Prostate gland (tissue), 2 donors: ENCODE measurements at regions not wholly inside any gene's neighbourhood (a gene's known extent, or its start where the extent isn't known, plus 50 kb on each side); places are given as distances from the start of the nearest gene placed in this dataset.

Source experiments
- POLR2AphosphoS5 ChIP-seq: sonication (generic); formaldehyde crosslinking; IDR thresholded peaks from one replicate; pipeline ENCODE4 v1.6.1; 2017; ENCODE audit warnings: antibody characterized with exemption
- TF ChIP-seq, protein P1 (sequence below), 4 experiments: fragments of 200-600 bp in 2 of 4; fragments of 450-650 bp in 2 of 4; sonication (generic) in 2 of 4; IDR thresholded peaks; 1 replicate in 3 of 4; 2 replicates in 1 of 4; pipeline ENCODE4 v1.5.1; 2016 to 2019; ENCODE audit warnings: antibody characterized with exemption in 4 of 4, mild to moderate bottlenecking in 2 of 4, moderate library complexity in 2 of 4

DNA sequence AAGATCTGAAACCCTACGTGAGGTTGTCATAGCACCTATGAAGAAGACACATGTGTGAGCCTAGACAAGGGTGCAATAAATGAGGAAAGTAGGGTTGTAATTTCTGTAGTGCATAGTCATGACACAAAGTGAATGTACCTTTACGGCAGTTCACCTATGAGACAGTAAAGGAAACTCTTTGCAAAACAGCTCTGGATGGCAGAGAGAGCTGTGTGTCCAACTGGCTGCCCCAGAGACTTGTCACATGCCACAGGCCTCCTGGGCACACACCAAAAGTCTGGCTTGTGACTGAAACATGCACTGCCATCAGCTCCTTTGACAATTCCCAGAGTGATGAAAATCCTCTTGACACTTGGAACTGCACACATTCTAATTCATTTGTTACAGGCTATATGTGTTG lies 90.7 kb upstream of the NAMPT start:
- TF ChIP-seq, protein P1, sequence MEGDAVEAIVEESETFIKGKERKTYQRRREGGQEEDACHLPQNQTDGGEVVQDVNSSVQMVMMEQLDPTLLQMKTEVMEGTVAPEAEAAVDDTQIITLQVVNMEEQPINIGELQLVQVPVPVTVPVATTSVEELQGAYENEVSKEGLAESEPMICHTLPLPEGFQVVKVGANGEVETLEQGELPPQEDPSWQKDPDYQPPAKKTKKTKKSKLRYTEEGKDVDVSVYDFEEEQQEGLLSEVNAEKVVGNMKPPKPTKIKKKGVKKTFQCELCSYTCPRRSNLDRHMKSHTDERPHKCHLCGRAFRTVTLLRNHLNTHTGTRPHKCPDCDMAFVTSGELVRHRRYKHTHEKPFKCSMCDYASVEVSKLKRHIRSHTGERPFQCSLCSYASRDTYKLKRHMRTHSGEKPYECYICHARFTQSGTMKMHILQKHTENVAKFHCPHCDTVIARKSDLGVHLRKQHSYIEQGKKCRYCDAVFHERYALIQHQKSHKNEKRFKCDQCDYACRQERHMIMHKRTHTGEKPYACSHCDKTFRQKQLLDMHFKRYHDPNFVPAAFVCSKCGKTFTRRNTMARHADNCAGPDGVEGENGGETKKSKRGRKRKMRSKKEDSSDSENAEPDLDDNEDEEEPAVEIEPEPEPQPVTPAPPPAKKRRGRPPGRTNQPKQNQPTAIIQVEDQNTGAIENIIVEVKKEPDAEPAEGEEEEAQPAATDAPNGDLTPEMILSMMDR (IDR thresholded peaks at IDR 0.05) = no peak
- no peak for TF ChIP-seq POLR2AphosphoS5
